Psoas muscle (tissue), 7 donors: ENCODE measurements at regions not wholly inside any gene's neighbourhood (a gene's known extent, or its start where the extent isn't known, plus 50 kb on each side); places are given as distances from the start of the nearest gene placed in this dataset.

ENCODE experiments used
- ATAC-seq, 4 donors: fragments of 200-7000 bp; cut with Tn5 transposase; one replicate each; pipeline ENCODE4 v1.9.1; 2020; ENCODE audit warnings: moderate library complexity in 3 of 4, mild to moderate bottlenecking in 2 of 4
- DNase-seq, 2 donors: peaks; one replicate each; pipeline ENCODE4 v3.0.0-alpha.2; 2020
- H3K27ac ChIP-seq: fragments of 200-600 bp; one replicate; pipeline ENCODE4 v1.8.0; 2022
- H3K27me3 ChIP-seq, 3 donors: fragments of 200-600 bp in 1 of 3; one replicate each; pipeline versions ENCODE4 v1.6.1 to v1.8.0; 2013 to 2022; ENCODE audit warnings: low read length in 2 of 3, mild to moderate bottlenecking in 2 of 3, moderate library complexity in 1 of 3; ENCODE audit not compliant: insufficient read depth in 3 of 3
- H3K36me3 ChIP-seq, 2 donors: fragments of 200-600 bp in 1 of 2; one replicate each; pipeline versions ENCODE4 v1.6.1 to v1.8.0; 2013 to 2022; ENCODE audit warnings: low read depth in 1 of 2, mild to moderate bottlenecking in 1 of 2, moderate library complexity in 1 of 2; ENCODE audit not compliant: insufficient read depth in 1 of 2
- H3K4me1 ChIP-seq: fragments of 200-600 bp; one replicate; pipeline ENCODE4 v1.8.0; 2022
- H3K4me3 ChIP-seq: fragments of 200-600 bp; one replicate; pipeline ENCODE4 v1.8.0; 2022; ENCODE audit warnings: mild to moderate bottlenecking
- H3K9me3 ChIP-seq: fragments of 200-600 bp; one replicate; pipeline ENCODE4 v1.8.0; 2022
- WGBS, 3 donors: extraction: QIAGEN DNeasy Blood & Tissue Kit; methylation state at CpG; one replicate each; pipeline versions ENCODE4 v1.1.6 to v1.1.7; 2013; 5-methylcytosine and 5-hydroxymethylcytosine counted together
- intact Hi-C, 2 donors: fragments of 100-400 bp; cut with DNase I; formaldehyde crosslinking; loops; one replicate each; pipeline versions ENCODE4 v1.11.0 to v1.14.2; 2022
- TF ChIP-seq, protein P1 (sequence below): fragments of 200-600 bp; IDR thresholded peaks from one replicate; pipeline ENCODE4 v1.8.0; 2022; ENCODE audit warnings: antibody characterized with exemption
- donor health status: healthy with polysubstance abuse.
- donor health status: DM: no; HTN: no; CAD: no; lungs with moderate emphysema.
- donor health status: Bipolar disorder and iron deficiency.
- donor health status: healthy.
- donor health status: DM: yes; HTN: yes; CAD: no.
- donor health status: DM: no; HTN: no; CAD: no.
- donor health status: DM: yes; HTN: yes; CAD: no.

DNA sequence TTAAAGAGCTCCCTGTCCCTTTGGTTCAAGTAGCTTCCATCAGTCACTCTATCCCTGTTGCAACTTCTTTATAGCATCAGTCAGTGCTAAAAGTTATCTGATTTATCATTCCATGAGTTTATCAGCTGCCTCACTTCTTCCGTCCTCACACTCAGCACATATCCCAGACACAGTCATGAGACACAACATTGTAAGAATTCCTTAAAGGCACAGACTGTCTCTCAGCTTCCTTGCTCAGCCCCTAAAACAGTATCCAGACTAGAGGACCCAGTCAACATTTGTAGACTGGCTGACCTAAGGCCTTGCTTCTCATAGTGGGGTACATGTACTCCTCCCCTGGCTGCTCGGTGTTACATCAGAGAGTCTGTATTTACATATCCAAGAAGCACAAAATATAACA is 164.9 kb upstream of the ADGRL2 start:
- 89 to 92% (median 91%) methylated on average over 2 of the region's 2 CpGs for WGBS, 3 donors
- Histone ChIP-seq H3K36me3 (no peaks in the 10 kb centered on the region), H3K27me3 (no peaks in the 10 kb centered on the region), H3K4me3 (no peak overlapping the region), H3K9me3 (no peaks in the 10 kb centered on the region), H3K27ac (no peak overlapping the region), H3K4me1 (no peaks in the 10 kb centered on the region)
- DNase-seq, result no peak
- intact Hi-C loops, result no loop called here
- TF ChIP-seq, protein P1, sequence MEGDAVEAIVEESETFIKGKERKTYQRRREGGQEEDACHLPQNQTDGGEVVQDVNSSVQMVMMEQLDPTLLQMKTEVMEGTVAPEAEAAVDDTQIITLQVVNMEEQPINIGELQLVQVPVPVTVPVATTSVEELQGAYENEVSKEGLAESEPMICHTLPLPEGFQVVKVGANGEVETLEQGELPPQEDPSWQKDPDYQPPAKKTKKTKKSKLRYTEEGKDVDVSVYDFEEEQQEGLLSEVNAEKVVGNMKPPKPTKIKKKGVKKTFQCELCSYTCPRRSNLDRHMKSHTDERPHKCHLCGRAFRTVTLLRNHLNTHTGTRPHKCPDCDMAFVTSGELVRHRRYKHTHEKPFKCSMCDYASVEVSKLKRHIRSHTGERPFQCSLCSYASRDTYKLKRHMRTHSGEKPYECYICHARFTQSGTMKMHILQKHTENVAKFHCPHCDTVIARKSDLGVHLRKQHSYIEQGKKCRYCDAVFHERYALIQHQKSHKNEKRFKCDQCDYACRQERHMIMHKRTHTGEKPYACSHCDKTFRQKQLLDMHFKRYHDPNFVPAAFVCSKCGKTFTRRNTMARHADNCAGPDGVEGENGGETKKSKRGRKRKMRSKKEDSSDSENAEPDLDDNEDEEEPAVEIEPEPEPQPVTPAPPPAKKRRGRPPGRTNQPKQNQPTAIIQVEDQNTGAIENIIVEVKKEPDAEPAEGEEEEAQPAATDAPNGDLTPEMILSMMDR, result no peak
- no peak for ATAC-seq

DNA sequence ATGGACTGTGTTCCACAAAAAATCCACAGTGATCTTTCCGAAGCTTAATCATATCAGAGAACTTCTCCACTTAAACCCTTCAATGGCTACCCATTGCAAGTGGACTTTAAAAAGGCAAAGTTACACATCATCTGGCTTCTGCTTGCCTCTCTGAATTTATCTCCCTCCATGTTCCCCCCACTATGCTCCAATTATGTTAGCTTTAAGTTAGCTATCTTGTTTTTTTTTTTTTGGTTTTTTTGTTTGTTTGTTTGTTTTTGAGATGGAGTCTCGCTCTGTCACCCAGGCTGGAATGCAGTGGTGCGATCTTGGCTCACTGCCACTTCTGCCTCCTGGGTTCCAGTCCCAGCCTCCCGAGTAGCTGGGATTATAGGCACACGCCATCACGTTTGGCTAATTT is 166.4 kb upstream of the ADGRL2 start:
- Histone ChIP-seq H3K4me1 (no peaks in the 10 kb centered on the region), H3K27me3 (no peaks in the 10 kb centered on the region), H3K36me3 (no peaks in the 10 kb centered on the region), H3K27ac (no peak overlapping the region), H3K9me3 (no peaks in the 10 kb centered on the region), H3K4me3 (no peak overlapping the region)
- ATAC-seq, result no peak
- WGBS, 3 donors, result 79 to 89% (median 86%) methylated on average over 6 of the region's 6 CpGs
- TF ChIP-seq, protein P1, result no peak
- intact Hi-C loops, result no loop called here
- DNase-seq, result no peak

DNA sequence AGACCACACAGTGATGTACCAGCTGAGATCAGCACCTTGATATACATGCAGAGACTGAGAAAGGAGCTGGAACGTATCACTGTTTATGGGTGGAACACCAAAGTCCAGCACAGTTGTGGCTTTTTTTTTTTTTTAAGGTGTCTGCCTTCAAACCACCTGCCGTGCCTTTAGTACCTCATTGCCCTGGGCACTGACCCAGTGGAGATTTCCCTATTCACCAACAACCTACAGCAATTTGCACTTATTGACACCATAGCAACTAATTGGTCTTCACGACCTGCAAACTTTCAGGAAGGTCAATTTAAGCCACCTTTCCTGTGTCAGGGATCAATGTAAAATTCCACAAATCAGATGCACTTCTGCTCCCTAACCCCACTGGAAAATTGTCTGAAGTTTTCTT is 181.6 kb upstream of the ADGRL2 start:
- H3K4me3 ChIP-seq, result no peak overlapping the region
- ATAC-seq, result no peak
- H3K27me3 ChIP-seq, result peaks cover 0 to 2% (median 0%) of the 10 kb centered on the region in 3 donors
- no peak overlapping the region for H3K27ac ChIP-seq
- 26 to 48% (median 40%) methylated on average over 3 of the region's 3 CpGs for WGBS, 3 donors
- H3K4me1 ChIP-seq, result no peaks in the 10 kb centered on the region
- intact Hi-C loops, result no loop called here
- TF ChIP-seq, protein P1, result no peak
- H3K36me3 ChIP-seq, result no peaks in the 10 kb centered on the region
- no peaks in the 10 kb centered on the region for H3K9me3 ChIP-seq
- DNase-seq, result no peak

DNA sequence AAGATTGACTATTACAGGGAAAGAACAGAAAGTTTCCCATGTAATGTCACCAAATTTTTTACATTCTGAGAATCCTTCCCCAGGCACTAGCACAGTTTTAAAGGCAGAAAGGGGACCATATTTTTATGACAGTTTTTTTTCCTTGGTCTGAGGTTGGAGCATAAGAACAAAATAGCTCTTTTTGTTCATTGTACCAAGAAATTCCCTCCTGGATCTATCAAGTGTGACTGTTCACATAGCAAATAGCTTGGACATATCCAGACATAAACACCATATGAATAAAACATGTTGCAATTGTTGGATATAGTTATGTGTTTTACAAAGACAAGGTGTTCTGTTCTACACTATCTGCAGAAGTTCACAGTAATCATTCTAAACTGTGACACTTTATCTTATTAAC is 182.4 kb upstream of the ADGRL2 start:
- Histone ChIP-seq H3K36me3 (no peaks in the 10 kb centered on the region), H3K9me3 (no peaks in the 10 kb centered on the region), H3K27me3 (no peaks in the 10 kb centered on the region), H3K27ac (no peak overlapping the region), H3K4me1 (no peaks in the 10 kb centered on the region), H3K4me3 (no peak overlapping the region)
- intact Hi-C loops, result no loop called here
- DNase-seq (no peak), ATAC-seq (no peak)
- TF ChIP-seq, protein P1, result no peak

DNA sequence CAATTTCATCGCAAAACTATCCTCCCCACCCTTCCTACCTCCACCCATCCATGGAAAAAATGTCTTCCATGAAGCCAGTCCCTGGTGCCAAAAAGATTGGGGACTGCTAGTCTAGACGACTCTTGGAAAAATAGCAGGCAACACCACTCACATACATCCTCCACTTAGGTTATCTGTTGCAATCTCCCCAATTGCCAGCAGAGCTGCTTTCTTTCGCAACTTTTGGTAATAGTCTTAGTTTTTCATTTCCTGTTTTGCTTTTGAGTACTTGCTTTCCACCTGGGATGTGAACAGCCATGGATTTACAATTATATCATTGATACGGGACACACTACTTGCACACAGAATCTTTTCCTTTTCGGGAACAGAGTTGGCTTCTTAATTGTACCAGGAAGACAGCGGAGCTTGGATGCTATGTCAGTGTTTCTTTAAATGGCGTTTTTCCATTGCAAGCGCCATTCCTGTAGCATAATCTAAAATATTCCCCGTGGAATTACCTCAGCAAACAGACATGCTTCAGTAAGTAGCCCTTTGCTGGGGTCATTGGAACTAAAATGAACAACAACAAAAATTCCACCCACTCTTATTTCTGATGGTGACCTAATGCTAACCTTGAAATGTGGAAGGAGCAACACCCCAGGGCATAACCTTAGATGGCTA is 183.3 kb upstream of the ADGRL2 start:
- Histone ChIP-seq H3K27ac (no peak overlapping the region), H3K27me3 (no peaks in the 10 kb centered on the region), H3K9me3 (no peaks in the 10 kb centered on the region), H3K4me1 (no peaks in the 10 kb centered on the region), H3K36me3 (no peaks in the 10 kb centered on the region), H3K4me3 (no peak overlapping the region)
- 64 to 71% (median 67%) methylated on average over 9 of the region's 9 CpGs for WGBS, 3 donors
- DNase-seq (no peak), ATAC-seq (no peak)
- TF ChIP-seq, protein P1, result no peak
- intact Hi-C loops, result no loop called here
